ENCODE measurements at regions not wholly inside any gene's neighbourhood (a gene's known extent, or its start where the extent isn't known, plus 50 kb on each side); places are given as distances from the start of the nearest gene placed in this dataset.

GRCh38 chr7:159195946-159196345 lies 51.3 kb upstream of the VIPR2 start:
- no peak for TF ChIP-seq EZH2 (conservative IDR thresholded peaks at IDR 0.05; ENCODE audit: low read depth, low read length)
- TF ChIP-seq ZBTB46 (CRISPR knock-in tag; IDR thresholded peaks at IDR 0.05; ENCODE audit: borderline replicate concordance), result no peak
- no peak for TF ChIP-seq FOXM1 (CRISPR knock-in tag; IDR thresholded peaks at IDR 0.05)
